T-helper 1 cell (primary cell): ENCODE measurements at regions not wholly inside any gene's neighbourhood (a gene's known extent, or its start where the extent isn't known, plus 50 kb on each side); places are given as distances from the start of the nearest gene placed in this dataset.

ENCODE experiments used
- DNase-seq, 5 donors: peaks; one replicate each; pipeline ENCODE4 v3.0.0-alpha.2; 2012 to 2020

GRCh38 chr10:107453561-107453960, 289.1 kb upstream of the SORCS1 start:
- no peak for DNase-seq

DNA sequence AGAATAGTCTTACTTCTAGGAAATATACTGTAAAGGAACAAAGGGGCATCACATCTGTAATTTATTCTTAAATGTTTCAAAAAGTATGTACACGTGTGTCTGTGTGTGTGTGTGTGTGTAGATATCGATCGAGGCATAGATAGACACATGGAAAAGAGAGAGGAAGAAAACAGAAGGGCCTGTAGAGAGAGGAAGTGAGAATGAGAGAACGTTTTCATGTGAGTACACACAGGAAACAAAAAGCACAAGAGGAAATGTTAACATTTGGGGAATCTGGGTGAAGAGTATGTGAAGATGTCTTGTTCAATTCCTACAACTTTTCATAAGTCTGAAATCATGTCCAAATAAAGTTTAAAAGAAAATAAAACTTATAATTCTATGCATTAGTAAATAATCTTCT, 286.5 kb upstream of the SORCS1 start:
- DNase-seq: no peak

DNA sequence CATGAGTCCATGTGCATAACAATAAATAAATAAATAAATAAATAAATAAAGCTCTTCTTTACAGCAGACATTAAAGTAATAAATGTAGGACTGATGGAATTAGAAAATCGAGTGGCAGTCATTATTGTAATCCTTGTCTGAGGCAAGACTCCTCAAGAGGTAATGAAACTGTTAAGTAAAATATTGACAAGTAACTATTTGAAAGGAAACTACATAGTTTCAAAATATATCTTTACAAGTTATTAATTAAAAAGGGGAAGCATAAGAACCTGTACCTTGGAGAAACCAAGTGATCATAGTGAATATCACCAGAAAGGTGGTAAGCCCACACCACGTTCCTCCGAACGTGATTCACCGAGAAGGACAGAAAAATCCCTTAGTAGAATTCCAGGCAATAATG, 285.6 kb upstream of the SORCS1 start:
- no peak for DNase-seq

DNA sequence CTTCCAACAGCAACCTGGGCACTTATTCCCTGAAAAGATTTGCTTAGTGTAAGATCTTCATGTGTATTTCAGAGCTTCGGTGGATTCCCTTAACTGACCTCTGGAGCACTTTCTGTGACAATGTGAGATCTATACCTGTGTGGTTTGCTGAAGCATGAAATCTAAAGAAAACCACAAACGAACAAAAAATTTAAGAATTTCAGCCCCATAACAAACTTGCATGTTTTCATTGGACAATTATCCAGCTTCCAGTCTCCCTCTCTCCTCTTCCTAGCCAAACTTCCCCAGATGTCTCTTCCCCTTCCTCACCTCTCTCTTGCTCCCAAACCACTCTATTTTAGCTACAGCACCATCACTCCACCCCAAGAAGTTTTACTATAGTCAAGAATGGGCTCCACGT, 279.9 kb upstream of the SORCS1 start:
- DNase-seq: no peak

GRCh38 chr10:107443813-107444212, 279.3 kb upstream of the SORCS1 start:
- DNase-seq: no peak

GRCh38 chr10:107443326-107443725, 278.8 kb upstream of the SORCS1 start:
- no peak for DNase-seq

GRCh38 chr10:107442035-107442505, 277.6 kb upstream of the SORCS1 start:
- no peak for DNase-seq

- DNase-seq: no peak
Observed at GRCh38 chr10:107440741-107441140, 276.2 kb upstream of the SORCS1 start.

DNA sequence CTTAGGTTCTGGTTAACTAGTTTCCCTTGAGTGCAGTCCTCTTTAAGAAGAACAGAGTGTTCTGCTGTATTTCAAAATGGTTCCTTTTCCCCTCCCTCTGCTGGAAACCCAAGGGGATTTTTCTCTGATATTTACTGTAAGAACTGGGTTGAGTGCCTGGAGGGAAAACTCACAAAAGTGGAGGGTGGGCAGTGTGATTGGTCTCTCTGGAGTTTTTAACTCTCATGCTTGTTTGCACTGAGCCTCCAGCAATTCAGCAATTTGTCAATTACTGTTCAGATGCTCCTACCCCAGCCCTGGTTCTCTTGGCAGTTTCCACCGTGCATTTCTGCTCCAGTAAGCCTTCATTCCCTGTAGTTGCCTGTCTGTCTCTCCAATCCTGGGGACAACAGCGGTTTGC, 273.4 kb upstream of the SORCS1 start:
- no peak for DNase-seq

- DNase-seq: no peak
Observed at GRCh38 chr10:107436568-107436967, 272.1 kb upstream of the SORCS1 start.

DNA sequence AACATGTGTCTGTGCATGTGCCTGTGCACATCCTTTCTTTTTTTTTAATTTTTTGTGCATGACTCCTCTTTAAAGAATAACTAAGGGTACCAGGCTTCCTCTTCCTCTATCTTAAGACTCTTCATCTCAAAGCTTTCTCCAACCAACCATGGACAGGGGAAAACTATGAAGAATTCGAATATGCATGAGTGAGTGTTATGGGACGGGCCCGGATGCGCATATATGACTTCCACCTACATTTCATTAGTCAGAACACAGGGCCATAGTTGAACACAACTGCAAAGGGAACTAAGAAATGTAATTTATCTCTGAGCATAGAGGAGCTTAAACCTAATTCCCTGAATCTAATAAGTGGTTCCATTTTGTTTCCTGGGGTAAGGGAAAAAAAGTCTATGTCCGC, 270.3 kb upstream of the SORCS1 start:
- DNase-seq: no peak

DNA sequence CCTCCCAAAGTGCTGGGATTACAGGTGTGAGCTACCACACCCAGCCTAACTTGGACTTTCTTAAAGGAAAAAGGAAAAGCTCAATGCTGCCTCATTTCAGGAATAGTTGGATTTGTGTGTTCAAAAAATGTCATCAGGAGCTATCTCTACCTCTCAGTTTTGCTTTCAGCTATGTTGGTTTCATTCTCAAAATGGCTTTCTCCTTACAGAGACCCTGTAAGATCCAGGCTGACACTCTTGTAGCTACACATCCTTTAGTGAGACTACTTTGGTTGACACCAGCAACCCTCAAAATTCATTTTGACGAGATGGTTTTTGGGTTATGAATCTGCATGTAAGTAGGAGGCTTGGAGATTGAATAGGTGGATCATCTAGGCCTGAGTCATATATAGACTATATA, 269.7 kb upstream of the SORCS1 start:
- no peak for DNase-seq

DNA sequence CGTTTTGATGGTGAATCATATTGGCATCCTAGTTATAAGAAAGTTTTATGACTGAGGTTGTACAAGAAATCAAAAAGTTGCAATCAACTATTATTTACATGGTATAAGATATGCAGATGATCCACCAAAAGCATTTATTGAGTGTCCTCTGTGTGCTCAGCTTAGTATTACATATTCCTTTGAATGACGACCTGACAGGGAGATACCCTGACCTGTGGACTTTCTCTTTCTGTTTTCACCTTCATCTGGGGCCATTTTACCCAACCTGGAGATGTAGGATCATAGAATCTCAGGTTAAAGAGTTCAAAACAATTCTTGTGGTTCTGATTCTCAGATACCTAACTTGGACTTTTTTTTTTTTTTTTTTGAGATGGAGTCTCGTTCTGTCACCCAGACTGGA, 269.1 kb upstream of the SORCS1 start:
- DNase-seq: no peak

- DNase-seq: no peak
Observed at GRCh38 chr10:107430446-107430845, 265.9 kb upstream of the SORCS1 start.

- DNase-seq: no peak
Observed at GRCh38 chr10:107427016-107427415, 262.5 kb upstream of the SORCS1 start.

DNA sequence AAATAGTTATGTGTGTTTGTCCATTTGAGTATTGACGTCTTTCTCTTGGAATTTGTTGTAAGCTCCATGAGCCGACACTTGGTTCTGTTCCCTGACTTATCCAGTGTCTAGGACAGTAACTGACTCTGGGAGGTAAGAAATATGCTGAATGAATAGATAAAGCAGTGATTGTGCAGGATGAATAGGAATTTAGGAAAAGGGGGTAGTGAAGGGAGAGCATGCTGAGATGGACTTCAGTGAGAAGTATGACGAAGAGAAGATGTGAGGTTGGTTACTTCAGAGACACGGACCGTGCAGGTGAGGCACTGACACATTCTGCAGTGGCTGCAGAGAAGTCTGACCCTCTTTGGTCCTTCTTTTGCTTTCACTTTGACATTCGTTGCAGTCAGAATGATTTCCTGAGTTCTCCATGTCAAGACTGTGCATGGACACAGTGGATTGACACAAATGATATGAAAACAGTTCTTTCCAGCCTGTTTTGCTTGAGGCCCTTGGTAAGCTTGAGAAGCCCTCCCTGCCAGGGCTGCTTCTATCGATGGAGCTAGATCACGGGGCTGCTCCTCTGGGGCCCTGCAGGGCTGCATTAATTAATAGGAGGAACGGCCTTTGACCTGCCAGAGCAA, 261.5 kb upstream of the SORCS1 start:
- no peak for DNase-seq

- no peak for DNase-seq
Observed at GRCh38 chr10:107424628-107425027, 260.1 kb upstream of the SORCS1 start.

DNA sequence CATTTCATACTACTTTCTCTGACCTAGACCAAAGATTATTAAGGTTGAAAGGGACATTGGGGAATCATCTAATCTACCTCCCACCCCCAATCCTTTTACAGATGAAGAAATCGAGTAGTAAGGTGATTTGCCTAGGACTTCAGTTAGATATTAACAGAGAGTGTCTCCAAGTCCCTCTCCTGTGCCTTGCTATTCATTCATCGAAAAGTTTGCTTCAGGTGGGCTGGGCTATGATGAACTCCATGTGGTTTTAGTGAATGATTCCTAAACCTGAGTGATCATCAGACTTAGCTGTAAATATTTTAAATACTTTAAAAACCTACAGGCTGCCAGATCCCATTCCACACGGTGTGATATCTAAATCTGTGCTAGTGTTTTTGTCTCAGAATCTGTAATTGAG, 259.4 kb upstream of the SORCS1 start:
- DNase-seq: no peak

DNA sequence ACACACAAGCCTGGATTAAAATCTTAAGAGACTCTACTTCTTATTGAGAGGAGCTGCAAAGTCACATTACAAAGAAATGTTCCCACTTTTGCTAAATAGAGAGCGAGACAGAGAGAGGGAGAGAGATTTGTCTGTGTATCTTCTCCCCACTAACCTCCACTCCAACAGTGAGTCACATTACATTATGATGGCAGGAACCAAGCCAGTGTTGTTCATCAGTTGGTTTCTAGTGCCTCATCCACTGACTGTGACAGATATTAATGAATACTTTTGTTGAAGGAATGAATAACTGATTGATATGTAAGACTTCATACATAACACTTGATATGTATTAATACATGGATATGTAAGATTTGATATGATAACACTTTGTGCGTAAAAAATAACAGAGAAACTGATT, 258.2 kb upstream of the SORCS1 start:
- DNase-seq: no peak

GRCh38 chr10:107420196-107420595, 255.7 kb upstream of the SORCS1 start:
- no peak for DNase-seq

GRCh38 chr10:107418085-107418806, 253.7 kb upstream of the SORCS1 start:
- DNase-seq: no peak

DNA sequence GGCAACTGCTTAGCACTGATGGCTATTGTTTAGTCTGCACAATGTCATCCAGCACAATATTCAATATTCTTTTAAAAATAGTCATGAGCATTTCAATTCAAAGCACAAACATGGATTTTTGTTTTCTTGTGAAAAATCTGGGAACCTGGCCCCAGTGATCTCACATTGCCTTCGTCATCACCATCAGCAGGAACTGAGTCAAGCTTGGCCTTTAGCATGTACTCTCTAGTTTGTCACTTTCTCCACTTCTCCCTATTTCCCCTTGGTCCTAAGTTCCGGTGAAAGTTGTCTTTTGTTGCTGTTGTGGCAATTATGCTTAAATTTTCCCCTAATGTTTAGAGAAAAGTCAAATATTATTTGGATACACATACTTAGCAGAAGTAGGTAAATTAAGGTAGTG, 252.9 kb upstream of the SORCS1 start:
- DNase-seq: no peak

GRCh38 chr10:107415446-107415845, 250.9 kb upstream of the SORCS1 start:
- DNase-seq: no peak

DNA sequence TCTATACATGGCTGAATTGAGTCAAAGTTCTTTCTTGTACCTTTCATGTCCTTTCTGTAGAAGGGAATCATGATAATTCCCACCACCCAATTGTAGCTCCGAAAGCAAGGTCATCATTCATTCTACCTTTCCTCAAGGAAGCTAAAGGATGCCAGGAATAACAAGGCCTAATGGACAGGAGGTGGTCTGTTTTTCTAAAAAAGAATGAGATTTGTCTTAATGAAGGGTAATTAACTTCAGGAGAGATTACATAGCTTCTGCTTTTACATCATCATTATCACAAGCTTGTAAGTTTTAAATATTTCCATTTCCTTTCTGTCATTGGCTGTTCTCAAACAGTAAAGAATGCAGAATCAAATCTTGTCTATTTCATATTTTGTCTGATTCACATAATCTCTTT, 249.5 kb upstream of the SORCS1 start:
- DNase-seq: no peak

DNA sequence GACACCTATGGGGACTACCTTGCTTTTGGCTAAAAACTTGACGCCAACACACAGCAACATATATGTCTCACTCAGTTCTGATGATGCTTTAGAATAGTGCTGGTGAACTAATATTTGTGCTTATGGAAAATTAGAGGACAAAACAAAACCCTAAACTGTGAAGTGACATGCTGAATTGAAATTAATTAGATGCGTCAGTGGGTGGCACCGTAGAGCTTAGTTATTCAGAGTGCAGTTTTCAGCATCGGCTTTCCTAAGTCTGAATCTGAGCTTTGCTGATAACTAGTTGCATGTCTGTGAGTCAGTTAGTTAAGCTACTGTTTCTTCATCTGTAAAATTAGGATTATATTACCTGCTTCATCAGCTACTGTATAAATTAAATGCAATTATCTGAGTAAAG, 245.0 kb upstream of the SORCS1 start:
- no peak for DNase-seq
